ENCODE measurements at regions not wholly inside any gene's neighbourhood (a gene's known extent, or its start where the extent isn't known, plus 50 kb on each side); places are given as distances from the start of the nearest gene placed in this dataset.

DNA sequence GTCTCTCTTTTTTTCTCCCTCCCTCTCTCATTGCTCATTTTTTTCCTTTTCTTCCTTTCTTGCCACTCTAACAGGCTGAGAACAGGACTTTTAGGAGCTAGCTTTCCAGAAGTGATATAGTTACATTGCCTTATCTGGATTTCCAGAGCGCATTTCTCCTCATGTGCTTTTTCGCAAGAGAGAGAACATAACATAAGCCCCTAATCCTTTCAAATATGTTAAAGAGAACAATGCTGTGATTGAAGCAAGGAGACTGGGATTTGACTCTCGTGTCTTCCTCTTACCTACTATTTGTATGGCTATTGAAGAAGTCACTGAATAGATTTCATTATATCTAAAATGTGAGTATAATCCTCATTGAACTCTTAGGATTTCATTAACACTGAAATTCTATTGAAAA, 101.2 kb upstream of the PRPS1L1 start:
- Histone ChIP-seq H3K27me3 (ENCODE audit: insufficient read depth, low read length, poor library complexity, severe bottlenecking) (no peaks in the 10 kb centered on the region), H3K36me3 (ENCODE audit: insufficient read depth, low read length) (no peaks in the 10 kb centered on the region), H3K27ac (ENCODE audit: low read depth, low read length) (no peak overlapping the region), H3K4me3 (ENCODE audit: low read length) (no peak overlapping the region), H3K4me1 (ENCODE audit: insufficient read depth, low read length) (no peaks in the 10 kb centered on the region), H3K9me3 (ENCODE audit: low read length) (no peaks in the 10 kb centered on the region)
- H3K27me3 Mint-ChIP-seq = no peaks in the 10 kb centered on the region
- H3K36me3 Mint-ChIP-seq = no peaks in the 10 kb centered on the region
- no peak for DNase-seq
- no peak overlapping the region for H3K4me3 Mint-ChIP-seq
- H3K27ac Mint-ChIP-seq = no peak overlapping the region
- no peaks in the 10 kb centered on the region for H3K9me3 Mint-ChIP-seq
- POLR2A ChIA-PET = no interaction called here
- CTCF ChIA-PET = no interaction called here
- no peaks in the 10 kb centered on the region for H3K4me1 Mint-ChIP-seq

DNA sequence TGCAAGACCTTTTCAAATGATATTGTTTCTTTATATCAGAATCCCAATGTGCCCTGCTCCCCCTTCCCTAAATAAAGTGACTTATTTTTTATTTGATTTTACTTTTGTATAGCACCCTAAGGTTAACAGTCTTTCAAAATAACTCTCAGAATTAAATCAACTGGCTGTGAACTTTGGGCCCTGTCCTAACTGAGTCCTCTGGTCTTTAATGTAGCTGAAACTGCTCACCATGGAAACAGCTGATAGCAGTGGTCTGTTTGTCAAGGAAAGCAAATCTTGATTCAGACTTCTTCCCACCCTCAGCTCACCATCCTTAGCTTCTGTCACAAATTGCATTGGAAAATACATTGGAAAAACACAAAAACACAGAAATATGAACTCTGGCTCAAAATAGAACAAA, 105.2 kb upstream of the PRPS1L1 start:
- no peaks in the 10 kb centered on the region for H3K36me3 Mint-ChIP-seq
- CTCF ChIA-PET = no interaction called here

DNA sequence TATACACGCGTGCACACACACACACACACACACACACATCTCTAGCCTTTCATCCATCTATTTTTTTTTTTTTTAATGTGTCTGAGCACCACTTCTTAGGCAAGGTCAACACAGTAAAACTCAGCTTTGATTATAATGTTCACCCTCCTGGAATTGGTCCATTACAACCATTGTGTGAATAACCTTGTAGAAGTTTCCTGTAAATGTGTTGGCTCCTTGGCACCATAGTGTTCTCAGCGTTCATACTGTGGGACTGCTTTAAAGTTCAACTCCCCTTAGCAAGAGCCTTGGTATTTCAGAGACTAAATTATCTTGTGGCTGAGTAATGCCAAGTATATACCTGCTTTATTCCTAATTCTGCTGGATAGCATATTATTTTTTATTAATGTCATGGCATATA, 106.3 kb upstream of the PRPS1L1 start:
- no peak overlapping the region for H3K27ac Mint-ChIP-seq
- no peak for DNase-seq
- Histone ChIP-seq H3K4me3 (ENCODE audit: low read length) (no peak overlapping the region), H3K27ac (ENCODE audit: low read depth, low read length) (no peak overlapping the region), H3K27me3 (ENCODE audit: insufficient read depth, low read length, poor library complexity, severe bottlenecking) (no peaks in the 10 kb centered on the region), H3K36me3 (ENCODE audit: insufficient read depth, low read length) (no peaks in the 10 kb centered on the region), H3K4me1 (ENCODE audit: insufficient read depth, low read length) (no peaks in the 10 kb centered on the region), H3K9me3 (ENCODE audit: low read length) (no peaks in the 10 kb centered on the region)
- CTCF ChIA-PET = no interaction called here
- no peaks in the 10 kb centered on the region for H3K36me3 Mint-ChIP-seq
- peaks cover 0 to 1% (median 0%) of the 10 kb centered on the region in 5 donors for H3K9me3 Mint-ChIP-seq
- POLR2A ChIA-PET = no interaction called here
- peaks cover 3 to 5% of the 10 kb centered on the region in 2 donors for H3K27me3 Mint-ChIP-seq
- H3K4me3 Mint-ChIP-seq = no peak overlapping the region
- H3K4me1 Mint-ChIP-seq = no peaks in the 10 kb centered on the region

More for the DNA sequence above, 105.2 kb upstream of the PRPS1L1 start:
- no peak overlapping the region for H3K4me3 ChIP-seq (ENCODE audit: low read length)
- no peaks in the 10 kb centered on the region for H3K27me3 ChIP-seq (ENCODE audit: insufficient read depth, low read length, poor library complexity, severe bottlenecking)
- no peaks in the 10 kb centered on the region for H3K27me3 Mint-ChIP-seq
- H3K36me3 ChIP-seq (ENCODE audit: insufficient read depth, low read length) = no peaks in the 10 kb centered on the region
- H3K9me3 ChIP-seq (ENCODE audit: low read length) = no peaks in the 10 kb centered on the region
- DNase-seq = no peak
- POLR2A ChIA-PET = no interaction called here
- no peaks in the 10 kb centered on the region for H3K4me1 Mint-ChIP-seq
- H3K4me3 Mint-ChIP-seq = no peak overlapping the region
- H3K4me1 ChIP-seq (ENCODE audit: insufficient read depth, low read length) = no peaks in the 10 kb centered on the region
- H3K9me3 Mint-ChIP-seq = no peaks in the 10 kb centered on the region
- no peak overlapping the region for H3K27ac Mint-ChIP-seq
- H3K27ac ChIP-seq (ENCODE audit: low read depth, low read length) = no peak overlapping the region

DNA sequence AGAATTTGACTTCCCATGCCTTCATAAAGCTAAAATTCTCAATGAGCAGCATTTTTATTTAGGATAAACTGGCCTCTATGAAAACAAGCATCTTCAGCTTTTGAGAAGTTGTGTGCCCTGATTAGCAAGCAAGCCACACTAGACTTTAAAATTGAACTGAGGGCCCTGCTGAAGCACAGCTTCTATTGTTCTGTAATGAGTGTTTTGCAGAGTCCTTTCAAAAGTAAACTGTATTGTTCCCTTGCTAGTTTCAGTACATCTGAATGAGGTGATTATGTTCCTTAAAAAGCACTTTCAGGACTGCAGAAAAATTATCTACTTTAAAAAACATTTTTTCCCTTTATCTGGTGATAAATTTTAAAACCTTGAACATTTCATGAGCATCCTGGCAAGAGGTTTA, 113.3 kb upstream of the PRPS1L1 start:
- no peak overlapping the region for H3K27ac Mint-ChIP-seq
- no peaks in the 10 kb centered on the region for H3K36me3 Mint-ChIP-seq
- CTCF ChIA-PET = no interaction called here
- peaks cover 0 to 1% (median 0%) of the 10 kb centered on the region in 5 donors for H3K9me3 Mint-ChIP-seq
- Histone ChIP-seq H3K4me3 (ENCODE audit: low read length) (no peak overlapping the region), H3K27me3 (ENCODE audit: insufficient read depth, low read length, poor library complexity, severe bottlenecking) (no peaks in the 10 kb centered on the region), H3K27ac (ENCODE audit: low read depth, low read length) (no peak overlapping the region), H3K36me3 (ENCODE audit: insufficient read depth, low read length) (no peaks in the 10 kb centered on the region), H3K9me3 (ENCODE audit: low read length) (no peaks in the 10 kb centered on the region), H3K4me1 (ENCODE audit: insufficient read depth, low read length) (no peaks in the 10 kb centered on the region)
- peaks cover 9 to 16% of the 10 kb centered on the region in 2 donors for H3K27me3 Mint-ChIP-seq
- H3K4me3 Mint-ChIP-seq = no peak overlapping the region
- POLR2A ChIA-PET = no interaction called here
- no peaks in the 10 kb centered on the region for H3K4me1 Mint-ChIP-seq
- DNase-seq = no peak

DNA sequence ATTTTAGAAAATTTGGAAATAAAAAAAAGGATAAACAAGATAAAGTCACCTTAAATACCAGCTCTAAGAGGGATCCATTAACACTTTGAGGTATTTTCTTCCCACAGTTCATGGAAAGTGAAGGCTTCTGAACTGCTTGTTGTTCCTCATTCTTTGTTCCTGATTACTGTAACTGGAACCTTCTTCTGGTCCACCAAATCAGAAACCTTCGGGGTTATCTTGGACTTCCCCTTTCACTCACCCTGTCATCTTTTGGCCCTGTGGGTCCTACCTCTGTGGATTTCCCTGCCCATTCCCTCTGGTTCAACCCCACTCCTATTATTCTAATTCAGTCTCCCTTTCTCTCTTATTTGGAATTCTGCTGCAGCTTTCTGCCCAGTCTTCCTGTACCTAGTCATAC, 116.5 kb upstream of the PRPS1L1 start:
- CTCF ChIA-PET = no interaction called here
- H3K27me3 Mint-ChIP-seq = peaks cover 12 to 14% of the 10 kb centered on the region in 2 donors
- H3K27me3 ChIP-seq (ENCODE audit: insufficient read depth, low read length, poor library complexity, severe bottlenecking) = no peaks in the 10 kb centered on the region
- H3K36me3 Mint-ChIP-seq = no peaks in the 10 kb centered on the region
- no peaks in the 10 kb centered on the region for H3K9me3 Mint-ChIP-seq
- POLR2A ChIA-PET = no interaction called here
- no peak overlapping the region for H3K27ac Mint-ChIP-seq
- H3K36me3 ChIP-seq (ENCODE audit: insufficient read depth, low read length) = no peaks in the 10 kb centered on the region
- no peak overlapping the region for H3K4me3 ChIP-seq (ENCODE audit: low read length)
- no peak overlapping the region for H3K4me3 Mint-ChIP-seq
- no peaks in the 10 kb centered on the region for H3K4me1 Mint-ChIP-seq
- no peaks in the 10 kb centered on the region for H3K4me1 ChIP-seq (ENCODE audit: insufficient read depth, low read length)
- no peaks in the 10 kb centered on the region for H3K9me3 ChIP-seq (ENCODE audit: low read length)
- DNase-seq = no peak
- H3K27ac ChIP-seq (ENCODE audit: low read depth, low read length) = no peak overlapping the region

DNA sequence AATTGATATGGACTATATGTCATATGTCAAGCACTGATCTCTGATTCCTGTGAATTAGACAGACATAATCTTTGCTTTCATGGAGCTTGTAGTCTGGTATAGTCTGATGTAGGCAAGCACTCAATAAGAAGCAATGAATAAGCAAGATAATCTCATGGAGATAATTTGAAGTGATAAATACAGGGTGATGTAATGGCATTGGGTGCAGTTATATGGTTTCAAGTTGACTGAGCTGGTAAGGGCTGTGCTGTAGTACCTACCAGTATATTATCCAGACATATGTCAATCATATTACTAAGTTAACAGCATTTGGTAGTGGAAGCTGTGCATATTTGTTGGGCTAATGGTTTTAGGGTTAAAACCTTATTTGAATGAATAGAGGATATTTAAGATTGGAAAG, 117.5 kb upstream of the PRPS1L1 start:
- DNase-seq = no peak
- no peak overlapping the region for H3K4me3 ChIP-seq (ENCODE audit: low read length)
- Mint-ChIP-seq H3K27me3 (peaks cover 10 to 14% of the 10 kb centered on the region in 2 donors), H3K27ac (no peak overlapping the region), H3K9me3 (no peaks in the 10 kb centered on the region), H3K36me3 (no peaks in the 10 kb centered on the region), H3K4me3 (no peak overlapping the region), H3K4me1 (no peaks in the 10 kb centered on the region)
- no peaks in the 10 kb centered on the region for H3K9me3 ChIP-seq (ENCODE audit: low read length)
- CTCF ChIA-PET = no interaction called here
- no peaks in the 10 kb centered on the region for H3K36me3 ChIP-seq (ENCODE audit: insufficient read depth, low read length)
- H3K4me1 ChIP-seq (ENCODE audit: insufficient read depth, low read length) = no peaks in the 10 kb centered on the region
- POLR2A ChIA-PET = no interaction called here
- H3K27me3 ChIP-seq (ENCODE audit: insufficient read depth, low read length, poor library complexity, severe bottlenecking) = no peaks in the 10 kb centered on the region
- no peak overlapping the region for H3K27ac ChIP-seq (ENCODE audit: low read depth, low read length)

DNA sequence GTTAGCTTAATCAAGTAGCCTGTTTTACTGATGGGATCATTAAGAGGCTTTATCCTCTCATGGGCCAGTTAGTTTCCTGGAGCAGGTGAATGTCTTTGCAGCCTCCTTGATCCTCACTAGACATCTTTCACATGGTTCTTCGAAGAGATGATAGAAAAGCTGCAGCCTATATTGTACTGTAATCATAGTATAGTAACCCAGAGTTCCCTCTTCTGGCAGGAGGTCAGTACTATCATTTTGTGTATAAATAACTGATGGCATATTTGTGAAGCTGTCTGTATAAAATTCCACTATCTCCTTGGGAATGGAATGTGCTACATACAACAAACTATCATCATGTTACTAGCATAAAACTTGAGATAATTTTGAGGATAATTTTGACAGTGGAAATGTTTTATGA, 123.8 kb upstream of the PRPS1L1 start:
- H3K27ac Mint-ChIP-seq = no peak overlapping the region
- H3K9me3 Mint-ChIP-seq = peaks cover 0 to 1% (median 0%) of the 10 kb centered on the region in 5 donors
- H3K36me3 Mint-ChIP-seq = no peaks in the 10 kb centered on the region
- H3K27me3 Mint-ChIP-seq = peaks cover 0 to 23% of the 10 kb centered on the region in 2 donors
- CTCF ChIA-PET = no interaction called here
- H3K27ac ChIP-seq (ENCODE audit: low read depth, low read length) = no peak overlapping the region
- H3K27me3 ChIP-seq (ENCODE audit: insufficient read depth, low read length, poor library complexity, severe bottlenecking) = no peaks in the 10 kb centered on the region
- H3K4me3 ChIP-seq (ENCODE audit: low read length) = no peak overlapping the region
- H3K9me3 ChIP-seq (ENCODE audit: low read length) = no peaks in the 10 kb centered on the region
- H3K4me1 Mint-ChIP-seq = peaks cover 0 to 8% (median 0%) of the 10 kb centered on the region in 3 donors
- POLR2A ChIA-PET = no interaction called here
- no peak overlapping the region for H3K4me3 Mint-ChIP-seq
- H3K36me3 ChIP-seq (ENCODE audit: insufficient read depth, low read length) = no peaks in the 10 kb centered on the region
- no peaks in the 10 kb centered on the region for H3K4me1 ChIP-seq (ENCODE audit: insufficient read depth, low read length)
- no peak for DNase-seq

DNA sequence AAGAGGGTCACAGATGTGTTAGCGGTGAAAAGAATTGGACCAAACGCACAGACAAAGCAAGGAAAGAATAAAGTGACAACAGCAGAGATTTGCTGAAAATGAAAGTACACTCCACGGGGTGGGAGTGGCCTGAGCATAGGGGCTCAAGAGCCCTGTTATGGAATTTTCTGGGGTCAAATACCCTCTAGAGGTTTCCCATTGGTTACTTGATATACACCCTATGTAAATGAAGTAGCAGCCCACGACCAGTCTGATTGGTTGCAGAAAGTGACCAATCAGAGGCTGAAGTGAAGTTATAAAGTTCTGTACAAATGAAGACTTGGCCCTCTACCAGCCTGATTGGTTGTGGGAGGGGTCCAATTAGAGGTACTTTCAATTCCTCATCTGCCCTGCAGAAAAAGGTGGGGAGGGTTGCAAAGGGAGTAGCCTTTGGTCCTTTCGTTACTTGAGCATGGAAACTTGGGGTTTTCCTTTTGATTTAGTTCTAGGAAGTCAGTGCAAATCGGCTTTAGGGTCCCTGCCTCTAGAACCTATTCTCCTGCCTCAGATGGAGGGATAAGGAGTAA, 125.6 kb upstream of the PRPS1L1 start:
- Histone ChIP-seq H3K4me1 (ENCODE audit: insufficient read depth, low read length) (no peaks in the 10 kb centered on the region), H3K27ac (ENCODE audit: low read depth, low read length) (no peak overlapping the region), H3K27me3 (ENCODE audit: insufficient read depth, low read length, poor library complexity, severe bottlenecking) (no peaks in the 10 kb centered on the region), H3K4me3 (ENCODE audit: low read length) (no peak overlapping the region), H3K36me3 (ENCODE audit: insufficient read depth, low read length) (no peaks in the 10 kb centered on the region), H3K9me3 (ENCODE audit: low read length) (no peaks in the 10 kb centered on the region)
- Mint-ChIP-seq H3K4me3 (no peak overlapping the region), H3K27me3 (peaks cover 0 to 25% of the 10 kb centered on the region in 2 donors), H3K9me3 (peaks cover 0 to 1% (median 0%) of the 10 kb centered on the region in 5 donors), H3K4me1 (peaks cover 0 to 8% (median 0%) of the 10 kb centered on the region in 3 donors), H3K27ac (no peak overlapping the region), H3K36me3 (no peaks in the 10 kb centered on the region)
- POLR2A ChIA-PET = no interaction called here
- CTCF ChIA-PET = no interaction called here
- DNase-seq = no peak

DNA sequence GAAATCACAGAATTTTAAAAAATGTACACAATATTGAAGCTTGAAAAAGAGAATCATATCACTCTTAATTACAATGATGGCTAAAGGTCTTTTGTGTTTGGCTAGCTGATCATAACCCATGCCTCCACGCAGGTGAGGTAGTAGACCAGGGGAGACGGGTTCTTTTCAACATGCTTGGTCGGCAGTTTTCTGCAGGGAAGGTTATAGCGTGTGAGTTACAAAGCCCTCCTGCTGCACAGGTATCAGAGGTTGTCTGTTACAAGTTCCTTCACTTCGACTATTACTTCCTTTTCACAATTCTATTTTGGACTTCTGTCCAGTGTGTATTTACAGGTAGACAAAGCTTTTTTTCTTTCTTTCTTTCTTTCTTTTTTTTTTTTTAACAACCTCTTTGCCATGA, 127.1 kb upstream of the PRPS1L1 start:
- Histone ChIP-seq H3K4me3 (ENCODE audit: low read length) (no peak overlapping the region), H3K27ac (ENCODE audit: low read depth, low read length) (no peak overlapping the region), H3K9me3 (ENCODE audit: low read length) (no peaks in the 10 kb centered on the region), H3K36me3 (ENCODE audit: insufficient read depth, low read length) (no peaks in the 10 kb centered on the region), H3K4me1 (ENCODE audit: insufficient read depth, low read length) (no peaks in the 10 kb centered on the region), H3K27me3 (ENCODE audit: insufficient read depth, low read length, poor library complexity, severe bottlenecking) (no peaks in the 10 kb centered on the region)
- CTCF ChIA-PET = no interaction called here
- peaks cover 0 to 8% (median 0%) of the 10 kb centered on the region in 3 donors for H3K4me1 Mint-ChIP-seq
- no peak overlapping the region for H3K4me3 Mint-ChIP-seq
- H3K27me3 Mint-ChIP-seq = peaks cover 0 to 22% of the 10 kb centered on the region in 2 donors
- H3K36me3 Mint-ChIP-seq = no peaks in the 10 kb centered on the region
- H3K27ac Mint-ChIP-seq = no peak overlapping the region
- H3K9me3 Mint-ChIP-seq = peaks cover 0 to 1% (median 0%) of the 10 kb centered on the region in 5 donors
- no peak for DNase-seq
- POLR2A ChIA-PET = no interaction called here

Measured in CD8-positive, alpha-beta memory T cell (primary cell).